Kidney (tissue), 13 donors: ENCODE measurements at regions not wholly inside any gene's neighbourhood (a gene's known extent, or its start where the extent isn't known, plus 50 kb on each side); places are given as distances from the start of the nearest gene placed in this dataset.

Experiments
- DNase-seq, 5 donors: peaks; one replicate each; pipeline ENCODE4 v3.0.0-alpha.2; 2013 to 2020
- FAIRE-seq: peaks from 2 replicates; lab custom pipeline; 2012; peaks lifted over from hg19 to GRCh38; lab: Jason Lieb, UNC
- H3K27ac ChIP-seq, 2 donors: one replicate each; pipeline ENCODE4 v1.7.0; 2013; ENCODE audit warnings: low read depth in 2 of 2, low read length in 2 of 2, inconsistent platforms in 1 of 2
- H3K27me3 ChIP-seq: one replicate; pipeline ENCODE4 v1.7.1; 2013; ENCODE audit warnings: low read length, inconsistent platforms; ENCODE audit not compliant: control insufficient read depth, insufficient read depth
- H3K36me3 ChIP-seq, 3 donors: one replicate each; pipeline versions ENCODE4 v1.7.0 to v1.7.1; 2013; ENCODE audit warnings: low read length in 3 of 3, control low read depth in 1 of 3, inconsistent platforms in 1 of 3; ENCODE audit not compliant: insufficient read depth in 3 of 3, control insufficient read depth in 2 of 3
- H3K4me1 ChIP-seq, 3 donors: one replicate each; pipeline versions ENCODE4 v1.7.0 to v1.7.1; 2013; ENCODE audit warnings: low read length in 3 of 3, inconsistent platforms in 1 of 3, low read depth in 1 of 3; ENCODE audit not compliant: control insufficient read depth in 2 of 3, insufficient read depth in 2 of 3
- H3K4me3 ChIP-seq, 3 donors: one replicate each; pipeline versions ENCODE4 v1.7.0 to v1.8.1; 2013; ENCODE audit warnings: low read length in 3 of 3, control low read depth in 1 of 3, inconsistent platforms in 1 of 3
- H3K9ac ChIP-seq, 3 donors: one replicate each; pipeline versions ENCODE4 v1.7.0 to v1.7.1; 2013; ENCODE audit warnings: low read length in 3 of 3, control low read depth in 1 of 3, inconsistent platforms in 1 of 3
- H3K9me3 ChIP-seq, 3 donors: one replicate each; pipeline versions ENCODE4 v1.7.0 to v1.7.1; 2013; ENCODE audit warnings: low read length in 3 of 3, control low read depth in 1 of 3, inconsistent platforms in 1 of 3; ENCODE audit not compliant: control insufficient read depth in 2 of 3, insufficient read depth in 1 of 3
- CTCF ChIP-seq: IDR thresholded peaks from 3 replicates; pipeline ENCODE4 v1.5.1; 2012; ENCODE audit warnings: mild to moderate bottlenecking, moderate library complexity, borderline replicate concordance; ENCODE audit not compliant: insufficient read depth; ENCODE audit errors: extremely low read depth
- intact Hi-C: fragments of 100-400 bp; cut with DNase I; formaldehyde crosslinking; loops from one replicate; pipeline ENCODE4 v1.11.1; 2022
- donor health status: control.
- donor health status: control.
- donor health status: control.
- donor health status: control.
- donor health status: control.
- donor health status: DM: yes; HTN: yes; CAD: no.
- donor health status: Normal renal cell carcinoma (clear cell type).

GRCh38 chr11:39037611-39038010 lies 2421.8 kb downstream of the LRRC4C start:
- H3K27ac ChIP-seq = no peak overlapping the region
- no peak for TF ChIP-seq CTCF
- FAIRE-seq = no peak

GRCh38 chr11:39036021-39036420 lies 2423.4 kb downstream of the LRRC4C start:
- no peaks in the 10 kb centered on the region for H3K27me3 ChIP-seq
- no peak for DNase-seq
- H3K4me3 ChIP-seq = no peak overlapping the region
- H3K9ac ChIP-seq = no peak overlapping the region
- no peak for TF ChIP-seq CTCF
- no peaks in the 10 kb centered on the region for H3K36me3 ChIP-seq
- H3K4me1 ChIP-seq = no peaks in the 10 kb centered on the region
- no peak for FAIRE-seq
- H3K27ac ChIP-seq = no peak overlapping the region
- intact Hi-C loops = no loop called here
- no peaks in the 10 kb centered on the region for H3K9me3 ChIP-seq

More at GRCh38 chr11:39037611-39038010, 2421.8 kb downstream of the LRRC4C start:
- Histone ChIP-seq H3K9ac (no peak overlapping the region), H3K4me3 (no peak overlapping the region), H3K4me1 (no peaks in the 10 kb centered on the region), H3K36me3 (no peaks in the 10 kb centered on the region), H3K9me3 (no peaks in the 10 kb centered on the region), H3K27me3 (no peaks in the 10 kb centered on the region)
- no peak for DNase-seq
- intact Hi-C loops = no loop called here

GRCh38 chr11:39021539-39021938 lies 2423.5 kb upstream of the RAG2 start:
- no peak overlapping the region for H3K27ac ChIP-seq
- no peak overlapping the region for H3K4me3 ChIP-seq
- H3K27me3 ChIP-seq = no peaks in the 10 kb centered on the region
- DNase-seq = no peak
- H3K4me1 ChIP-seq = no peaks in the 10 kb centered on the region
- no peak overlapping the region for H3K9ac ChIP-seq
- intact Hi-C loops = no loop called here
- no peaks in the 10 kb centered on the region for H3K36me3 ChIP-seq
- no peak for TF ChIP-seq CTCF
- FAIRE-seq = no peak
- no peaks in the 10 kb centered on the region for H3K9me3 ChIP-seq

- Histone ChIP-seq H3K9ac (no peak overlapping the region), H3K9me3 (no peaks in the 10 kb centered on the region), H3K27ac (no peak overlapping the region), H3K4me1 (no peaks in the 10 kb centered on the region), H3K4me3 (no peak overlapping the region), H3K36me3 (no peaks in the 10 kb centered on the region), H3K27me3 (no peaks in the 10 kb centered on the region)
- TF ChIP-seq CTCF = no peak
- intact Hi-C loops = no loop called here
- FAIRE-seq (no peak), DNase-seq (no peak)
These were observed 2413.8 kb upstream of the RAG2 start for GRCh38 chr11:39011797-39012196.
